ENCODE measurements at regions not wholly inside any gene's neighbourhood (a gene's known extent, or its start where the extent isn't known, plus 50 kb on each side); places are given as distances from the start of the nearest gene placed in this dataset.

DNA sequence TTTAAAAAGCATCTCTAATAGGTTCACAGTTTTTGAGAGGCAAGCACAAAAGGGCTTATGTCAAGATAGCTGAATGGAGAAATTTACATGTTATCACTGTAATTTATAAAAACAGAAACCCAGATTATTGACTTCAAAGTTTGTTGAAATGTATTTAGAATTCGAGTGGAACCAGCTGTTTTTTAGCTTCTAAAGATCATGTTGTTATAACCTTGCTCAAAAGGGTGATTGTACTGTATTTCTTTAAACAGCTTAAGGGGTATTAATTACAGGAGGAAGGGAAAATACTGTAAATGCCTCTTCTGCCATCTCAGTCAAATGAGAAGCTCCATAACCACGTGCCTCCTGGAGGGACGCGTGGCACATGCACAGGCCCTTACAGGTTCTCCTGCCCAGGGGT is 156.2 kb upstream of the MGMT start:
- Histone ChIP-seq H2AFZ (ENCODE audit: low read length) (no peak overlapping the region), H3K27me3 (ENCODE audit: low read length) (no peaks in the 10 kb centered on the region), H3K4me3 (ENCODE audit: low read length) (no peak overlapping the region), H3K9me3 (ENCODE audit: low read length) (no peaks in the 10 kb centered on the region), H3K79me2 (ENCODE audit: low read length) (no peaks in the 10 kb centered on the region), H4K20me1 (ENCODE audit: low read length) (no peaks in the 10 kb centered on the region), H3K27ac (ENCODE audit: low read length) (no peak overlapping the region), H3K4me2 (ENCODE audit: low read length) (no peak overlapping the region), H3F3A (ENCODE audit: low read length, unreplicated experiment) (no peaks in the 10 kb centered on the region), H3K9ac (ENCODE audit: low read length) (no peak overlapping the region), H3K4me1 (ENCODE audit: insufficient read depth, low read length) (no peaks in the 10 kb centered on the region), H3K9me2 (replicated peaks; ENCODE audit: low read length) (no peaks in the 10 kb centered on the region), H3K36me3 (ENCODE audit: low read depth, low read length) (no peaks in the 10 kb centered on the region)
- ATAC-seq (no peak), DNase-seq (no peak)
- intact Hi-C loops (cut with micrococcal nuclease), result no loop called here
- POLR2A ChIA-PET (ENCODE audit: unreplicated experiment), result no interaction called here
- CTCF ChIA-PET, result no interaction called here
- no TSS peak for BruUV-seq (replicated peaks)
- TF ChIP-seq EZH2phosphoT487 (IDR thresholded peaks at IDR 0.05; ENCODE audit: borderline replicate concordance, low read length) (no peak), EZH2 (IDR thresholded peaks at IDR 0.05; ENCODE audit: low read length, unreplicated experiment) (no peak)
- TF ChIP-seq, protein P1, sequence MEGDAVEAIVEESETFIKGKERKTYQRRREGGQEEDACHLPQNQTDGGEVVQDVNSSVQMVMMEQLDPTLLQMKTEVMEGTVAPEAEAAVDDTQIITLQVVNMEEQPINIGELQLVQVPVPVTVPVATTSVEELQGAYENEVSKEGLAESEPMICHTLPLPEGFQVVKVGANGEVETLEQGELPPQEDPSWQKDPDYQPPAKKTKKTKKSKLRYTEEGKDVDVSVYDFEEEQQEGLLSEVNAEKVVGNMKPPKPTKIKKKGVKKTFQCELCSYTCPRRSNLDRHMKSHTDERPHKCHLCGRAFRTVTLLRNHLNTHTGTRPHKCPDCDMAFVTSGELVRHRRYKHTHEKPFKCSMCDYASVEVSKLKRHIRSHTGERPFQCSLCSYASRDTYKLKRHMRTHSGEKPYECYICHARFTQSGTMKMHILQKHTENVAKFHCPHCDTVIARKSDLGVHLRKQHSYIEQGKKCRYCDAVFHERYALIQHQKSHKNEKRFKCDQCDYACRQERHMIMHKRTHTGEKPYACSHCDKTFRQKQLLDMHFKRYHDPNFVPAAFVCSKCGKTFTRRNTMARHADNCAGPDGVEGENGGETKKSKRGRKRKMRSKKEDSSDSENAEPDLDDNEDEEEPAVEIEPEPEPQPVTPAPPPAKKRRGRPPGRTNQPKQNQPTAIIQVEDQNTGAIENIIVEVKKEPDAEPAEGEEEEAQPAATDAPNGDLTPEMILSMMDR (conservative IDR thresholded peaks at IDR 0.05; ENCODE audit: low read depth, low read length), result no peak

DNA sequence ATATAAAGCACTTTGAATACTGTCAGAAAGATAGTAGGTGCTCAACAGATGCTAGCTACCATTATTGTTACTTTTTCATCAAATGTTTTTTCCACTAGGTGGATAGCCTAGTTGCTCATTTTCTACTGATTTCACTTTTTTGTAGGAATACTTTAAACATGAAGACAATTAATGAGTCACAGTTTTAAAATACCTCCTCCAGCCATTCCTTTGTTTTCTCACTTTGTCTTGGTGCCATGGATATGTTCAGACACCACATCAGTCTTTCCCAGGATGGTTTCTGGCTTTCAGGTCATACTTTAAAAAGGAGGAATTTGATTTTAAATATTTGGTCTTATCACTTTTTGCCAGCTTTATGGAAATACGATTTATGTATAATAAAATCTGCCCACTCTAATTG is 147.1 kb upstream of the MGMT start:
- Histone ChIP-seq H3K4me2 (ENCODE audit: low read length) (no peak overlapping the region), H3F3A (ENCODE audit: low read length, unreplicated experiment) (no peaks in the 10 kb centered on the region), H3K79me2 (ENCODE audit: low read length) (no peaks in the 10 kb centered on the region), H3K9me2 (replicated peaks; ENCODE audit: low read length) (no peaks in the 10 kb centered on the region), H3K9ac (ENCODE audit: low read length) (no peak overlapping the region), H3K4me1 (ENCODE audit: insufficient read depth, low read length) (no peaks in the 10 kb centered on the region), H3K27ac (ENCODE audit: low read length) (no peak overlapping the region), H3K27me3 (ENCODE audit: low read length) (peaks cover 27% of the 10 kb centered on the region), H4K20me1 (ENCODE audit: low read length) (no peaks in the 10 kb centered on the region), H3K4me3 (ENCODE audit: low read length) (no peak overlapping the region), H2AFZ (ENCODE audit: low read length) (no peak overlapping the region), H3K9me3 (ENCODE audit: low read length) (no peaks in the 10 kb centered on the region), H3K36me3 (ENCODE audit: low read depth, low read length) (no peaks in the 10 kb centered on the region)
- CTCF ChIA-PET, result no interaction called here
- BruUV-seq (replicated peaks), result no TSS peak
- TF ChIP-seq EZH2 (IDR thresholded peaks at IDR 0.05; ENCODE audit: low read length, unreplicated experiment), result no peak
- ATAC-seq, result no peak
- POLR2A ChIA-PET (ENCODE audit: unreplicated experiment), result no interaction called here
- intact Hi-C loops (cut with micrococcal nuclease), result no loop called here
- DNase-seq, result no peak

DNA sequence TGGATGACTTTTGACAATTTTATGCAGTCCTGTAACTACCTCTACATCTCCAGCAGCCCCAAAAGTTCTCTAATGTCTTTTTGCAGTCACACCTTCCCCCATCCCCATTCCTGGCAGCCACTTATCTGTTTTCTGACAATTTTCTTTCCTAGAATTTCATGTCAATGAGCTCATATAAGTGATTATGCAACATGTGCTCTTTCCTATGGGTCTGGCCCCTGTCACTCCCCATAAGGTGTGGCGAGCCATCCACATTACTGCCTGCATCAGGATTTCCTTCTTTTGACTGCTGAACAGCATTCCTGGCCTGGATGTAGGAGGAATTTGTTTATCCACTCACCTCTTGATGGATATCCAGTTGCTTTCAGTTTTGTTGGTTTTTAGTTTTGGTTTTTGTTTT is 146.7 kb upstream of the MGMT start:
- ChIA-PET CTCF (no interaction called here), POLR2A (ENCODE audit: unreplicated experiment) (no interaction called here)
- no peaks in the 10 kb centered on the region for H3F3A ChIP-seq (ENCODE audit: low read length, unreplicated experiment)
- H3K9me2 ChIP-seq (replicated peaks; ENCODE audit: low read length), result no peaks in the 10 kb centered on the region
- H3K9me3 ChIP-seq (ENCODE audit: low read length), result no peaks in the 10 kb centered on the region
- no peaks in the 10 kb centered on the region for H3K4me1 ChIP-seq (ENCODE audit: insufficient read depth, low read length)
- BruUV-seq (replicated peaks), result no TSS peak
- H3K4me3 ChIP-seq (ENCODE audit: low read length), result no peak overlapping the region
- ATAC-seq (no peak), DNase-seq (no peak)
- H3K36me3 ChIP-seq (ENCODE audit: low read depth, low read length), result no peaks in the 10 kb centered on the region
- TF ChIP-seq, protein P1 (conservative IDR thresholded peaks at IDR 0.05; ENCODE audit: low read depth, low read length), result no peak
- TF ChIP-seq EZH2 (IDR thresholded peaks at IDR 0.05; ENCODE audit: low read length, unreplicated experiment), result no peak
- TF ChIP-seq EZH2phosphoT487 (IDR thresholded peaks at IDR 0.05; ENCODE audit: borderline replicate concordance, low read length), result no peak
- no peak overlapping the region for H2AFZ ChIP-seq (ENCODE audit: low read length)
- no peak overlapping the region for H3K4me2 ChIP-seq (ENCODE audit: low read length)
- intact Hi-C loops (cut with micrococcal nuclease), result no loop called here
- H3K27me3 ChIP-seq (ENCODE audit: low read length), result peaks cover 27% of the 10 kb centered on the region
- H3K79me2 ChIP-seq (ENCODE audit: low read length), result no peaks in the 10 kb centered on the region
- H4K20me1 ChIP-seq (ENCODE audit: low read length), result no peaks in the 10 kb centered on the region
- no peak overlapping the region for H3K27ac ChIP-seq (ENCODE audit: low read length)
- H3K9ac ChIP-seq (ENCODE audit: low read length), result no peak overlapping the region

Measured in PC-3 (cell line).